Neural cell (in vitro differentiated cells): ENCODE measurements at regions not wholly inside any gene's neighbourhood (a gene's known extent, or its start where the extent isn't known, plus 50 kb on each side); places are given as distances from the start of the nearest gene placed in this dataset.

Experiments
- EP300 ChIP-seq: fragments of 450-650 bp; conservative IDR thresholded peaks from 2 replicates; pipeline ENCODE4 v1.6.1; 2014; ENCODE audit warnings: antibody characterized with exemption, mild to moderate bottlenecking, moderate library complexity; ENCODE audit not compliant: poor library complexity, severe bottlenecking
- EZH2 ChIP-seq: fragments of 200-600, 300-800 bp; shearing (Covaris generic), sonication (generic); IDR thresholded peaks from 2 replicates; pipeline ENCODE4 v1.6.1; 2014; ENCODE audit warnings: antibody characterized with exemption, low read length, borderline replicate concordance, mild to moderate bottlenecking; ENCODE audit not compliant: insufficient read depth, poor library complexity, severe bottlenecking
- POLR2AphosphoS5 ChIP-seq: IDR thresholded peaks from 2 replicates; pipeline ENCODE4 v1.6.1; 2012
- SMC3 ChIP-seq: fragments of 450-650 bp; conservative IDR thresholded peaks from 2 replicates; pipeline ENCODE4 v1.6.1; 2014; ENCODE audit warnings: antibody characterized with exemption, mild to moderate bottlenecking, moderate library complexity; ENCODE audit not compliant: poor library complexity
- TF ChIP-seq, protein P1 (sequence below): fragments of 450-650 bp; IDR thresholded peaks from 2 replicates; pipeline ENCODE4 v1.5.1; 2014; ENCODE audit warnings: antibody characterized with exemption, mild to moderate bottlenecking, moderate library complexity; ENCODE audit not compliant: poor library complexity, severe bottlenecking

DNA sequence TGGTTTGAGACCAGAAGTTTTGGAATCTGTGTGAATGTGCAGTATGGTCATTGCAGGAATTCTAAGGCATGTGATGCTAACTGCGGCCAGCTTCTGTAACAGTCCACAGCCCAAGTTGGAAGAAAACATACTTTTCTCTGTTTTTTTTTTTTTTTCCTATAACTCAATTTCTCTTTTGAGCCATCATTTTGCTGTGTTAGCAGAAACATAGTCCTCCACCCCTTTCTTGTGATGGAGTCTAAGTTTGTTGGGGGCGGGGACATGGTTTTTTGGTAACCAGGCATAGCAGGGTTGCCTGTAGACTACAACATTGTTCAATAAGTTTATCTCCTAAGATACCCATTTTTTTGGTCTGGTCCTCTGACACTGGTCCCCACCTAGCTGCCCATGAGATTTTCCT, 223.2 kb upstream of the ONECUT1 start:
- TF ChIP-seq, protein P1, sequence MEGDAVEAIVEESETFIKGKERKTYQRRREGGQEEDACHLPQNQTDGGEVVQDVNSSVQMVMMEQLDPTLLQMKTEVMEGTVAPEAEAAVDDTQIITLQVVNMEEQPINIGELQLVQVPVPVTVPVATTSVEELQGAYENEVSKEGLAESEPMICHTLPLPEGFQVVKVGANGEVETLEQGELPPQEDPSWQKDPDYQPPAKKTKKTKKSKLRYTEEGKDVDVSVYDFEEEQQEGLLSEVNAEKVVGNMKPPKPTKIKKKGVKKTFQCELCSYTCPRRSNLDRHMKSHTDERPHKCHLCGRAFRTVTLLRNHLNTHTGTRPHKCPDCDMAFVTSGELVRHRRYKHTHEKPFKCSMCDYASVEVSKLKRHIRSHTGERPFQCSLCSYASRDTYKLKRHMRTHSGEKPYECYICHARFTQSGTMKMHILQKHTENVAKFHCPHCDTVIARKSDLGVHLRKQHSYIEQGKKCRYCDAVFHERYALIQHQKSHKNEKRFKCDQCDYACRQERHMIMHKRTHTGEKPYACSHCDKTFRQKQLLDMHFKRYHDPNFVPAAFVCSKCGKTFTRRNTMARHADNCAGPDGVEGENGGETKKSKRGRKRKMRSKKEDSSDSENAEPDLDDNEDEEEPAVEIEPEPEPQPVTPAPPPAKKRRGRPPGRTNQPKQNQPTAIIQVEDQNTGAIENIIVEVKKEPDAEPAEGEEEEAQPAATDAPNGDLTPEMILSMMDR: no peak
- TF ChIP-seq EZH2: no peak
- no peak for TF ChIP-seq SMC3
- TF ChIP-seq POLR2AphosphoS5: no peak
- TF ChIP-seq EP300: no peak
